Tibial nerve (tissue), 4 donors: ENCODE measurements at regions not wholly inside any gene's neighbourhood (a gene's known extent, or its start where the extent isn't known, plus 50 kb on each side); places are given as distances from the start of the nearest gene placed in this dataset.

Experiments used
- DNase-seq, 2 donors: peaks; one replicate each; pipeline ENCODE4 v3.0.0-alpha.2; 2019; ENCODE audit warnings: low spot score in 2 of 2
- H3K27ac ChIP-seq, 4 donors: fragments of 200-600 bp; sonication (generic) in 3 of 4; one replicate each; pipeline ENCODE4 v1.5.1; 2017 to 2019; ENCODE audit warnings: mild to moderate bottlenecking in 1 of 4
- H3K27me3 ChIP-seq, 2 donors: fragments of 200-600 bp; sonication (generic) in 1 of 2; one replicate each; pipeline versions ENCODE4 v1.5.1 to v1.6.0; 2017 to 2019
- H3K36me3 ChIP-seq, 3 donors: fragments of 200-600 bp; sonication (generic); one replicate each; pipeline ENCODE4 v1.5.1; 2018 to 2019
- H3K4me1 ChIP-seq, 4 donors: fragments of 200-600 bp; sonication (generic) in 3 of 4; one replicate each; pipeline ENCODE4 v1.5.1; 2017 to 2019
- H3K4me3 ChIP-seq, 4 donors: fragments of 200-600 bp; sonication (generic) in 3 of 4; one replicate each; pipeline ENCODE4 v1.5.1; 2017 to 2019; ENCODE audit warnings: mild to moderate bottlenecking in 1 of 4, moderate library complexity in 1 of 4
- H3K9me3 ChIP-seq, 4 donors: fragments of 200-600 bp; sonication (generic) in 3 of 4; one replicate each; pipeline ENCODE4 v1.5.1; 2017 to 2019
- EP300 ChIP-seq, 2 donors: sonication (generic); formaldehyde crosslinking; IDR thresholded peaks; one replicate each; pipeline ENCODE4 v1.6.1; 2017; ENCODE audit warnings: antibody characterized with exemption in 2 of 2, mild to moderate bottlenecking in 1 of 2
- POLR2A ChIP-seq, 2 donors: fragments of 450-650 bp; IDR thresholded peaks; one replicate each; pipeline ENCODE4 v1.6.1; 2017; ENCODE audit warnings: antibody characterized with exemption in 2 of 2, mild to moderate bottlenecking in 2 of 2, moderate library complexity in 2 of 2
- WGBS, 2 donors: methylation state at CpG; one replicate each; pipeline ENCODE4 v1.1.5; 2018; 5-methylcytosine and 5-hydroxymethylcytosine counted together
- TF ChIP-seq, protein P1 (sequence below), 5 experiments: fragments of 200-600 bp in 3 of 5; fragments of 450-650 bp in 2 of 5; sonication (generic) in 3 of 5; IDR thresholded peaks; one replicate each; pipeline ENCODE4 v1.5.1; 2016 to 2019; ENCODE audit warnings: antibody characterized with exemption in 5 of 5, mild to moderate bottlenecking in 3 of 5, moderate library complexity in 2 of 5

DNA sequence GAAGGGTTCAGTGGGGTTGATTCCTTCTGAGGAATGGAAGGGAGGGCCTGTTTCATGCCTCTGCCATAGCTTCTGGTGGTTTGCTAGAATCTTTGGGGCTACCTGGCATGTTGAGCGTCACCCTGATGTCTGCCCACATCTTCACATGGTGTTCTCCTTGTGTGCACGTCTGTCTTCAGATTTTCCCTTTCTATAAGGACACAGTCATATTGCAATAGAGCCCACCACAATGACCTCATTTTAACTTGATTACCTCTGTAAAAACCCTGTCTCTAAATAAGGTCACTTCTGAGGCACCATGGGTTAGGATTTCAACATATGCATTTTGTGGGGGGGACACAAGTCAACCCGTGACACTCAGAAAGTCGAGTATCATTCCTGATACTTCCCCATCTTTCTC is 257.9 kb downstream of the COG6 start:
- Histone ChIP-seq H3K27me3 (no peaks in the 10 kb centered on the region), H3K36me3 (no peaks in the 10 kb centered on the region), H3K4me1 (peaks cover 0 to 35% (median 3%) of the 10 kb centered on the region in 4 donors), H3K4me3 (no peak overlapping the region), H3K9me3 (no peaks in the 10 kb centered on the region), H3K27ac (peak overlapping the region; percentile 17 to 87 (median 80))
- TF ChIP-seq, protein P1, sequence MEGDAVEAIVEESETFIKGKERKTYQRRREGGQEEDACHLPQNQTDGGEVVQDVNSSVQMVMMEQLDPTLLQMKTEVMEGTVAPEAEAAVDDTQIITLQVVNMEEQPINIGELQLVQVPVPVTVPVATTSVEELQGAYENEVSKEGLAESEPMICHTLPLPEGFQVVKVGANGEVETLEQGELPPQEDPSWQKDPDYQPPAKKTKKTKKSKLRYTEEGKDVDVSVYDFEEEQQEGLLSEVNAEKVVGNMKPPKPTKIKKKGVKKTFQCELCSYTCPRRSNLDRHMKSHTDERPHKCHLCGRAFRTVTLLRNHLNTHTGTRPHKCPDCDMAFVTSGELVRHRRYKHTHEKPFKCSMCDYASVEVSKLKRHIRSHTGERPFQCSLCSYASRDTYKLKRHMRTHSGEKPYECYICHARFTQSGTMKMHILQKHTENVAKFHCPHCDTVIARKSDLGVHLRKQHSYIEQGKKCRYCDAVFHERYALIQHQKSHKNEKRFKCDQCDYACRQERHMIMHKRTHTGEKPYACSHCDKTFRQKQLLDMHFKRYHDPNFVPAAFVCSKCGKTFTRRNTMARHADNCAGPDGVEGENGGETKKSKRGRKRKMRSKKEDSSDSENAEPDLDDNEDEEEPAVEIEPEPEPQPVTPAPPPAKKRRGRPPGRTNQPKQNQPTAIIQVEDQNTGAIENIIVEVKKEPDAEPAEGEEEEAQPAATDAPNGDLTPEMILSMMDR (IDR thresholded peaks at IDR 0.05) = no peak
- TF ChIP-seq EP300 (IDR thresholded peaks at IDR 0.05) (no peak), POLR2A (IDR thresholded peaks at IDR 0.05) (no peak)
- DNase-seq = no peak
- WGBS, 2 donors = 89 to 97% methylated on average over 4 of the region's 4 CpGs

GRCh38 chr13:39913928-39914327 is 258.5 kb downstream of the COG6 start:
- 32 to 35% methylated on average over 2 of the region's 2 CpGs for WGBS, 2 donors
- peak; percentile 18 to 68 for DNase-seq
- Histone ChIP-seq H3K9me3 (no peaks in the 10 kb centered on the region), H3K27ac (peak overlapping the region; percentile 60 to 87 (median 84)), H3K27me3 (no peaks in the 10 kb centered on the region), H3K4me1 (peaks cover 0 to 35% (median 3%) of the 10 kb centered on the region in 4 donors), H3K36me3 (no peaks in the 10 kb centered on the region), H3K4me3 (no peak overlapping the region)
- TF ChIP-seq, protein P1 (IDR thresholded peaks at IDR 0.05) = no peak
- peak; percentile 84 to 90 for TF ChIP-seq EP300 (IDR thresholded peaks at IDR 0.05)

GRCh38 chr13:39915418-39915817 is 260.0 kb downstream of the COG6 start:
- DNase-seq = no peak
- H3K4me3 ChIP-seq = no peak overlapping the region
- H3K36me3 ChIP-seq = no peaks in the 10 kb centered on the region
- TF ChIP-seq POLR2A (IDR thresholded peaks at IDR 0.05) = no peak
- no peak for TF ChIP-seq EP300 (IDR thresholded peaks at IDR 0.05)
- TF ChIP-seq, protein P1 (IDR thresholded peaks at IDR 0.05) = no peak
- no peaks in the 10 kb centered on the region for H3K27me3 ChIP-seq
- H3K9me3 ChIP-seq = no peaks in the 10 kb centered on the region
- H3K27ac ChIP-seq = peak overlapping the region in 1 of 4 donors; percentile 87
- H3K4me1 ChIP-seq = peaks cover 0 to 35% (median 3%) of the 10 kb centered on the region in 4 donors

GRCh38 chr13:39916330-39916729 is 260.9 kb downstream of the COG6 start:
- H3K4me3 ChIP-seq = no peak overlapping the region
- H3K4me1 ChIP-seq = peaks cover 0 to 30% (median 3%) of the 10 kb centered on the region in 4 donors
- no peaks in the 10 kb centered on the region for H3K27me3 ChIP-seq
- H3K27ac ChIP-seq = no peak overlapping the region
- TF ChIP-seq POLR2A (IDR thresholded peaks at IDR 0.05) (no peak), EP300 (IDR thresholded peaks at IDR 0.05) (no peak)
- TF ChIP-seq, protein P1 (IDR thresholded peaks at IDR 0.05) = no peak
- peaks cover 0 to 2% (median 0%) of the 10 kb centered on the region in 4 donors for H3K9me3 ChIP-seq
- DNase-seq = no peak
- 99 to 100% methylated on average over 2 of the region's 2 CpGs for WGBS, 2 donors
- no peaks in the 10 kb centered on the region for H3K36me3 ChIP-seq

DNA sequence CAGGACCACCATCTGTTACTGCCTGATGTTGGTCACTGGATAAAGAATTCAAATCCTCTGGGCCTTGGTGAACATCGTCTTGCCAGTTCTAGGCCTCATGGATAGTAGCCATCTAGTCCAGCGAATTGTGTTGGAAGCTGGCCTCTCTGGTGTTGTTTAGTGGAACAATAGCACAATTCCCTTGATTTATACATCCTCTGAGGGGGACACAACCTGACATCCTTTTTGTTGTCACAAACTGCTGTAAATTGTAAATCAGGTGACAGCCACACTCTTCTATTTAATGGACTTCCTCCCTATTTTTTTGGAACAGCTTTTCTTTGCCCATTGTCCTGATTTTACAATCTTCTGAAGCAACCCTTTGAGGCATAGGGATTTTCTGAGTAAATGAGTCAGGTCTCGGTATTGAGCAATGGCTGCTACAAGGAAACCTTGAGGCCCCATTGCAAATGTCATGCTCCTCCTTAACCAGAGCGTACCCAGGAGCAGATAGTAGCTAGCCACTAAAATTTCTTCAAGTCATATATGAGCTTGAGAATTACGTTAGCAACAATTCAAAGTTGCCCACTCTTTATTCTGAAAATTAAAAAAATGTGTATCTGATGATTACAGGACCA is 263.3 kb downstream of the COG6 start:
- no peak for DNase-seq
- Histone ChIP-seq H3K27me3 (no peaks in the 10 kb centered on the region), H3K36me3 (no peaks in the 10 kb centered on the region), H3K9me3 (peaks cover 0 to 9% (median 2%) of the 10 kb centered on the region in 4 donors), H3K4me1 (peaks cover 0 to 12% (median 3%) of the 10 kb centered on the region in 4 donors), H3K4me3 (no peak overlapping the region), H3K27ac (no peak overlapping the region)
- TF ChIP-seq POLR2A (IDR thresholded peaks at IDR 0.05) (no peak), EP300 (IDR thresholded peaks at IDR 0.05) (no peak)
- TF ChIP-seq, protein P1 (IDR thresholded peaks at IDR 0.05) = no peak
- 90% methylated on average over 5 of the region's 5 CpGs for WGBS, 2 donors
